ENCODE measurements at regions not wholly inside any gene's neighbourhood (a gene's known extent, or its start where the extent isn't known, plus 50 kb on each side); places are given as distances from the start of the nearest gene placed in this dataset.

GRCh38 chr4:30605616-30606190 lies 114.5 kb upstream of the PCDH7 start:
- DNase-seq (ENCODE audit: low read depth, low spot score): no peak
- H3K9me3 Mint-ChIP-seq: peaks cover 5% of the 10 kb centered on the region
- no peak overlapping the region for H3K4me3 Mint-ChIP-seq
- no peak for TF ChIP-seq CTCF (conservative IDR thresholded peaks at IDR 0.05)
- H3K27ac Mint-ChIP-seq (ENCODE audit: unreplicated experiment): no peak overlapping the region
- peaks cover 2% of the 10 kb centered on the region for H3K4me1 Mint-ChIP-seq
- no peaks in the 10 kb centered on the region for H3K27me3 Mint-ChIP-seq (ENCODE audit: low read depth)
- H3K36me3 Mint-ChIP-seq (ENCODE audit: low read depth): peaks cover 3% of the 10 kb centered on the region

GRCh38 chr4:30610361-30610760 lies 109.8 kb upstream of the PCDH7 start:
- H3K4me1 Mint-ChIP-seq: no peaks in the 10 kb centered on the region
- H3K27ac Mint-ChIP-seq (ENCODE audit: unreplicated experiment): no peak overlapping the region
- DNase-seq (ENCODE audit: low read depth, low spot score): no peak
- no peak overlapping the region for H3K4me3 Mint-ChIP-seq
- H3K27me3 Mint-ChIP-seq (ENCODE audit: low read depth): no peaks in the 10 kb centered on the region
- H3K9me3 Mint-ChIP-seq: peaks cover 7% of the 10 kb centered on the region
- H3K36me3 Mint-ChIP-seq (ENCODE audit: low read depth): peaks cover 3% of the 10 kb centered on the region
- no peak for TF ChIP-seq CTCF (conservative IDR thresholded peaks at IDR 0.05)

- Mint-ChIP-seq H3K36me3 (ENCODE audit: low read depth) (no peaks in the 10 kb centered on the region), H3K27ac (ENCODE audit: unreplicated experiment) (no peak overlapping the region), H3K4me1 (no peaks in the 10 kb centered on the region), H3K9me3 (peaks cover 2% of the 10 kb centered on the region), H3K4me3 (no peak overlapping the region), H3K27me3 (ENCODE audit: low read depth) (no peaks in the 10 kb centered on the region)
- DNase-seq (ENCODE audit: low read depth, low spot score): no peak
- no peak for TF ChIP-seq CTCF (conservative IDR thresholded peaks at IDR 0.05)
Measured at GRCh38 chr4:30614771-30615170, 105.4 kb upstream of the PCDH7 start.

- H3K4me3 Mint-ChIP-seq: no peak overlapping the region
- H3K36me3 Mint-ChIP-seq (ENCODE audit: low read depth): no peaks in the 10 kb centered on the region
- no peak for DNase-seq (ENCODE audit: low read depth, low spot score)
- no peak overlapping the region for H3K27ac Mint-ChIP-seq (ENCODE audit: unreplicated experiment)
- no peaks in the 10 kb centered on the region for H3K27me3 Mint-ChIP-seq (ENCODE audit: low read depth)
- H3K4me1 Mint-ChIP-seq: no peaks in the 10 kb centered on the region
- H3K9me3 Mint-ChIP-seq: peaks cover 2% of the 10 kb centered on the region
- TF ChIP-seq CTCF (conservative IDR thresholded peaks at IDR 0.05): no peak
Measured at GRCh38 chr4:30616942-30617646, 103.1 kb upstream of the PCDH7 start.

GRCh38 chr4:30617836-30618235 lies 102.3 kb upstream of the PCDH7 start:
- Mint-ChIP-seq H3K4me3 (no peak overlapping the region), H3K36me3 (ENCODE audit: low read depth) (no peaks in the 10 kb centered on the region), H3K4me1 (no peaks in the 10 kb centered on the region), H3K27ac (ENCODE audit: unreplicated experiment) (no peak overlapping the region), H3K27me3 (ENCODE audit: low read depth) (no peaks in the 10 kb centered on the region), H3K9me3 (peaks cover 2% of the 10 kb centered on the region)
- DNase-seq (ENCODE audit: low read depth, low spot score): no peak
- TF ChIP-seq CTCF (conservative IDR thresholded peaks at IDR 0.05): no peak
